Parathyroid adenoma (tissue), 2 donors: ENCODE measurements at regions not wholly inside any gene's neighbourhood (a gene's known extent, or its start where the extent isn't known, plus 50 kb on each side); places are given as distances from the start of the nearest gene placed in this dataset.
A peak's percentile ranks its signal among the peaks of the same experiment; 100 is the strongest.

Experiments
- H2AFZ ChIP-seq: fragments of 300-600 bp; sonication (generic); one replicate; pipeline ENCODE4 v1.7.0; 2017; ENCODE audit warnings: antibody characterized with exemption, mild to moderate bottlenecking
- H3K27ac ChIP-seq: fragments of 300-600 bp; sonication (generic); one replicate; pipeline ENCODE4 v1.7.0; 2017
- H3K27me3 ChIP-seq: fragments of 300-600 bp; sonication (generic); one replicate; pipeline ENCODE4 v1.7.0; 2017; ENCODE audit warnings: low read length; ENCODE audit not compliant: control insufficient read depth, insufficient read depth
- H3K36me3 ChIP-seq: fragments of 300-600 bp; sonication (generic); one replicate; pipeline ENCODE4 v1.7.0; 2017; ENCODE audit warnings: low read length; ENCODE audit not compliant: control insufficient read depth, insufficient read depth
- H3K4me1 ChIP-seq: fragments of 300-600 bp; sonication (generic); one replicate; pipeline ENCODE4 v1.7.0; 2017; ENCODE audit warnings: control low read depth
- H3K4me2 ChIP-seq: fragments of 300-600 bp; sonication (generic); one replicate; pipeline ENCODE4 v1.7.0; 2017; ENCODE audit warnings: low read length
- H3K4me3 ChIP-seq: fragments of 300-600 bp; sonication (generic); one replicate; pipeline ENCODE4 v1.7.0; 2017; ENCODE audit warnings: low read depth, low read length
- H3K79me2 ChIP-seq: fragments of 300-600 bp; sonication (generic); one replicate; pipeline ENCODE4 v1.7.0; 2017; ENCODE audit warnings: control low read depth
- H3K9ac ChIP-seq: fragments of 300-600 bp; sonication (generic); one replicate; pipeline ENCODE4 v1.7.0; 2017; ENCODE audit warnings: mild to moderate bottlenecking
- H3K9me3 ChIP-seq: fragments of 300-600 bp; sonication (generic); one replicate; pipeline ENCODE4 v1.7.0; 2017; ENCODE audit warnings: low read length; ENCODE audit not compliant: control insufficient read depth
- CTCF ChIP-seq: fragments of 300-600 bp; sonication (generic); IDR thresholded peaks from one replicate; pipeline ENCODE4 v1.7.0; 2017; ENCODE audit warnings: antibody characterized with exemption, mild to moderate bottlenecking
- donor health status: primary hyperparathyroidism.

- H3K36me3 ChIP-seq = no peaks in the 10 kb centered on the region
- no peak for TF ChIP-seq CTCF
- H3K9me3 ChIP-seq = no peaks in the 10 kb centered on the region
- peaks cover 15% of the 10 kb centered on the region for H3K4me1 ChIP-seq
- no peak overlapping the region for H3K4me2 ChIP-seq
- H3K27ac ChIP-seq = no peak overlapping the region
- H3K27me3 ChIP-seq = no peaks in the 10 kb centered on the region
- no peaks in the 10 kb centered on the region for H3K79me2 ChIP-seq
- no peak overlapping the region for H2AFZ ChIP-seq
- H3K4me3 ChIP-seq = no peak overlapping the region
- no peak overlapping the region for H3K9ac ChIP-seq
These were observed 285.3 kb upstream of the CITED2 start for GRCh38 chr6:139659711-139660110.

GRCh38 chr6:139659196-139659595, 284.7 kb upstream of the CITED2 start:
- H3K4me2 ChIP-seq = no peak overlapping the region
- H3K27ac ChIP-seq = no peak overlapping the region
- no peak overlapping the region for H2AFZ ChIP-seq
- no peak overlapping the region for H3K9ac ChIP-seq
- H3K36me3 ChIP-seq = no peaks in the 10 kb centered on the region
- no peaks in the 10 kb centered on the region for H3K79me2 ChIP-seq
- peaks cover 15% of the 10 kb centered on the region for H3K4me1 ChIP-seq
- H3K9me3 ChIP-seq = no peaks in the 10 kb centered on the region
- H3K4me3 ChIP-seq = no peak overlapping the region
- H3K27me3 ChIP-seq = no peaks in the 10 kb centered on the region
- no peak for TF ChIP-seq CTCF

- TF ChIP-seq CTCF = no peak
- H3K4me3 ChIP-seq = no peak overlapping the region
- no peak overlapping the region for H3K9ac ChIP-seq
- peaks cover 18% of the 10 kb centered on the region for H3K4me1 ChIP-seq
- no peaks in the 10 kb centered on the region for H3K36me3 ChIP-seq
- H3K4me2 ChIP-seq = no peak overlapping the region
- no peaks in the 10 kb centered on the region for H3K27me3 ChIP-seq
- no peak overlapping the region for H3K27ac ChIP-seq
- H3K9me3 ChIP-seq = no peaks in the 10 kb centered on the region
- no peaks in the 10 kb centered on the region for H3K79me2 ChIP-seq
- no peak overlapping the region for H2AFZ ChIP-seq
These were observed 282.7 kb upstream of the CITED2 start for GRCh38 chr6:139657119-139657518.

GRCh38 chr6:139655783-139656705, 281.6 kb upstream of the CITED2 start:
- no peaks in the 10 kb centered on the region for H3K79me2 ChIP-seq
- peak overlapping the region; percentile 59 for H2AFZ ChIP-seq
- TF ChIP-seq CTCF = no peak
- no peak overlapping the region for H3K4me2 ChIP-seq
- peaks cover 19% of the 10 kb centered on the region for H3K4me1 ChIP-seq
- no peak overlapping the region for H3K27ac ChIP-seq
- H3K9me3 ChIP-seq = no peaks in the 10 kb centered on the region
- no peak overlapping the region for H3K9ac ChIP-seq
- H3K27me3 ChIP-seq = no peaks in the 10 kb centered on the region
- H3K4me3 ChIP-seq = no peak overlapping the region
- H3K36me3 ChIP-seq = no peaks in the 10 kb centered on the region
